Stimulated activated CD8-positive, alpha-beta memory T cell treated with anti-CD3 and anti-CD28 coated beads, Interleukin-12 subunit alpha, Interleukin-12 subunit beta, amount 100 ng/mL, for 1 hour (primary cell): ENCODE measurements at regions not wholly inside any gene's neighbourhood (a gene's known extent, or its start where the extent isn't known, plus 50 kb on each side); places are given as distances from the start of the nearest gene placed in this dataset.

Experiments
- DNase-seq: peaks from one replicate; pipeline ENCODE4 v3.0.0-alpha.2; 2020; ENCODE audit warnings: low read depth

DNA sequence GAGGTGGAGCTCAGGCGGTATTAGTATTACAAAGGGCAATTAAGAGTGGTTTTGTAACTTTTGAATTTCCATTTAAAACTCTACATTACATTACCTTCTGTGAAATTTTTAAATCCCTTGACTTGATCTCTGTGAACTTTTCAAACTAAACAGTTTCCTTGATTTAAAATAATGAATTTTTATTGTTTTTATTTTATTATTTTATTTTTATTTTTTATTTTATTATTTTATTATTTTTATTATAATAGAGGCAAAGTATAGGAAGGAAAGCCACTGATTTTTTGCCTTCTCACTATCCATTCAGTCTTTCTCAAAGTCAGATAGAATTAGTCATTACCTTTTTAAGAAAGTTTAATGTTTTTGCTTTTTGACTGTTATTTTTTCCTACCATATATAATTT lies 1248.1 kb upstream of the SLC10A2 start:
- no peak for DNase-seq

DNA sequence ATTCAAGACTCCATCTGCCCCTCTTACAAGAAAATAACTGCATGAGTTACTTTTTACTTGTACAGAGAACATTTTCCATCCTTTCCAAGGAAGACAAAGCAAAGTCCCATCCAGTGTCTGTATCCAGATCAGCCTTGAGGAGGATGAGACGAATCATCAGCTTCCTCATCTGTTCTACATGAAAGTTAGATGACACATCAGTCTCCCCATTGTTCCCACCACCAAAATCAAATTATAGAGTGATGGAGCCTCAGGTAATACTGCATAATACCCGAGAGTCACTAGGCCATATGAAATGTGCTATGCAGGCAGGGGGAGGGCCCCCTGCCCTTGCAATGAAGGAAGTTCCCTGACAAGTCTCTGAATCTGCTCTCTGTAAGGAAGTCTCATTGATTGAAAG lies 1244.6 kb upstream of the SLC10A2 start:
- DNase-seq = no peak

DNA sequence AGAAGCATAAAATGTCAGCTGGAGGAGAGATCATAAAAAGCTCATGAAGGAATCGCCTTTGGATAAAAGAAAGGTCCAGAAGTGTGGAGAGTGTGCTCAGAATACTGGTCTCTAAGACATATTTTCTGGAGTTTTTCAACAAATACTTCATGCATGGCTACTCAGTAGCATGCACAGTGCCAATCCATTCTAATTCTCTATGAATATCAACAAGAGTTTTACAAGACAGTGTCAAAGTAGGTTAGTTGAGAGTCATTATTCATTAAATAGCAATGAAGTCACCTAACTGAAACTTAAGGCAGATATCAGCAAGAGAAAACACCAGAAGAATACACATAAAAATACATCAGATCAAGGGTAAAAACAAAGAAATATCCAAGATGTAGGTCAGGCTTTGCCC lies 1243.2 kb upstream of the SLC10A2 start:
- DNase-seq = no peak

DNA sequence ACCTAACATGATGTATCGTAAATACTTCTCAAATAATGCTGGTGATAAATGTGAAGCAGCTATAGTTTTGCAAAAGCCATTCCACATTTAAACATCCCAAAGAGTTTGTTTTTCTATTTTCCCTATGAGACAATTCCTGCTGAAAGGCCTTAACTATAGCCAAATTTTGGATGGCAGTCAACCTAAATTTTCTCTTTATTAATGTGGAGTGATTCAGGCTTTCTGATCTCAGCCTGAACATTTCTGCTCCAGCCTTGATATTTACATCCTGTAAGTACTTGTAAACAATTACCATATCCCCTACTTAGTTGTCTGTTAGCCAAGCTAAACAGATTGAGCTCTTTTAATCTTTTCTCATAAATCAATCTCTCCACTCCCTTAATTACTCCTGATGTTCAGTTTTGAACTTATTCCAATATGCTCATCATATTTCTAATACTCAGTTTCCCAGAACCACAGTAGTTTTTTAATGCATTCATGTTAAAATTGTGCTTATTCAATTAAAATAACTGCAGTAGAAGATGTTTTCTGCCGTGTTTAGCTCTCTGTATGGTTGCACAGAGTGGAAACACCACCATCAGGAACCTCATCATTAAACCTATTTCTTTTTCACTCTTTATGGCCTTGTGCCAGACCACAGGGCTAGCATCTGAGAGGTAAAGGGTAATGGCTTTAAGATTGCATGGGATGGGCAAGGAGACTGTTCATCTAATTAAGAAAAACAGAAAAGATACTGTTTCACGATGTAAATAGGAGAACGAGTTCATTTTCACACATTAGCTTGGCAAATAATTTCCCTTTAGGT lies 1235.2 kb upstream of the SLC10A2 start:
- no peak for DNase-seq

DNA sequence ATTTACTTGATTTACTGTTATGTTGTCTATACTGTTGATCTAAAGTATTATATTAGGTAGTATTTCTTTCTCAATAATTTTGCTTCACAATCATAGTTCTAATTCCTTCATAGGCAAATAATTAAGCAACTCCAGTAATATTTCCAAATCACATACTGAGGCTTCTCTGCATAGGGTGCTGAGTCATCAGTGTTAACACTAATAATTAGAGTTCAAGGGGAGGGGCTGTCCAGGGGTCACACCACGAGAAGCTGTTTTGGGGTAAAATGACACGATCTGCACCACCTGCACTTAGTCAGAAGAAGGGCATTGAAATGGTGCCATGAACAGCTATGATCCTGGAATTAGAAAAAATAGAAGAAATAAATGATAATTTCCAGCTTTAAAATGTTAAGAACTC lies 1230.9 kb upstream of the SLC10A2 start:
- DNase-seq = no peak

DNA sequence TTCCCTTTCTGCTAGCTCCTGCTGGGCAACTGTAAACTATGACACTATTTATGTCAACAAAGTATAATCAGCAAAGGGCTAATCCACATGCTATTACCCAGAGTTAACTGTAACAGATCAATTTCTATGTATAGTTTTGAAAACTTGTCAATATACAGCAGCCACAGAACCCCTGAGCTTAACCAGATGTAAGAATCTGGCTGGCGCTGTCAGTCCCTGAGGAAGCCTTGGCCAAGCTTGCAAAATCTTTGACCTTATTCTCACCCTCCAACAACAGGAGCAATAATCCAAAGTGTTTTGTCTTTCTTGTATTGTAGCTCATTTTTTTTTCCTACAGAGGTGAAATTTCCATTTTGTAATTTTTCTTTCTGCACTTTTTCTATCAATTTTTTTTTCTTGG lies 1230.1 kb upstream of the SLC10A2 start:
- no peak for DNase-seq

DNA sequence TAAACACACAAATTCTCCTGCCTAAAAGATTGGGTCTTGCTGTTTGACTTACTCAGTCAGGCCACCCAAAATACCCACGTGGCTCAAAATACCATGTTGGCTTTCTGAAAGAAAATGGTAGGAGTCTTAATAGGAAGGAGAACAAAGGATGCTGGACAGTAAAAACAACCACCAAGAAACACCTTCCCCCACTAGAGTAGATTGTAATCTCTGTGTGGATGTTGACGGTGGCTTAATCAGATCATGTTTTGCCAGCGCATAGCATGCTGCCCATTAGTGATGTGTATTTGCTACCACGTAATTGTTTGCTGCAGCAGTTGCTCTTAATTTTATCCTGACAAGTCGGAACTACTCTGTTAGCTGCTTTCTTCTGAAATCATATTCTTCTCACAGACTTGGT lies 1229.3 kb upstream of the SLC10A2 start:
- DNase-seq = no peak

DNA sequence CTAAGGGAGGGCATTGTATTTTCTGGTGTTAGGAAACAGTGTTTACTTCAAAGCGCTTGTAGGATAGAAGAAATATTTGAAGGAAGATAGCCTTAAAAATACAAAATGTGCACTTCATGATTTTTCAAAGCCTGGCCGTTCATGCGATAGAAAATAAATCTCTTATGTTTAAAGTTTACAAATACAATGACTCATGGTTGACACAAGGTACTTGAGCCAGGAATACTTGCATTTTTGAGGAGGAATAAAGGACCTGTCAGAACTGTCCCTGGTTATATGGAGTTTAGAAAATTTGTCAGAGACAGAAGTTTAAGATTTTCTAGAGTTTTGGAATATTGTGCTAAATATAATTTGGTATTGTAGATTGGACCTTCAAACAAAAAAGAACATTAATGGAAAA lies 1223.2 kb upstream of the SLC10A2 start:
- no peak for DNase-seq

DNA sequence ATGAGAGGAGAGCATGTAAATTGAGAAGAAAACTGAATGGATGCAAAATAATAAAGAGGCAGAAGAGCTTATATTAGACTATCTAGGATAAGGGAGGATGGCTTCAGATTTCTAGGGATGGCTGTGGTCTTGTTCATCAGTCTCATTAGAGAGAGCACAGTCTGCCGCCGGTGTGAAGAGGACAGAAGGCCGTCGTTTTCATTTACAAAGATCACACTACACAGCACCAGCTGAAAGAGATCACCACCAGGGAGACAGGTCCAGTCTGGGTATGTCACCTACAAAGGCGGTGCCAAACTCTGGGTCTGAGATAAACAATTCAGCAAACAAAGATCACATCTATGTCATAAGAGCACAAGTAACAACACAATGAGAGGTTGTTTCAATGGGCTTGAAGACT lies 1222.3 kb upstream of the SLC10A2 start:
- no peak for DNase-seq

DNA sequence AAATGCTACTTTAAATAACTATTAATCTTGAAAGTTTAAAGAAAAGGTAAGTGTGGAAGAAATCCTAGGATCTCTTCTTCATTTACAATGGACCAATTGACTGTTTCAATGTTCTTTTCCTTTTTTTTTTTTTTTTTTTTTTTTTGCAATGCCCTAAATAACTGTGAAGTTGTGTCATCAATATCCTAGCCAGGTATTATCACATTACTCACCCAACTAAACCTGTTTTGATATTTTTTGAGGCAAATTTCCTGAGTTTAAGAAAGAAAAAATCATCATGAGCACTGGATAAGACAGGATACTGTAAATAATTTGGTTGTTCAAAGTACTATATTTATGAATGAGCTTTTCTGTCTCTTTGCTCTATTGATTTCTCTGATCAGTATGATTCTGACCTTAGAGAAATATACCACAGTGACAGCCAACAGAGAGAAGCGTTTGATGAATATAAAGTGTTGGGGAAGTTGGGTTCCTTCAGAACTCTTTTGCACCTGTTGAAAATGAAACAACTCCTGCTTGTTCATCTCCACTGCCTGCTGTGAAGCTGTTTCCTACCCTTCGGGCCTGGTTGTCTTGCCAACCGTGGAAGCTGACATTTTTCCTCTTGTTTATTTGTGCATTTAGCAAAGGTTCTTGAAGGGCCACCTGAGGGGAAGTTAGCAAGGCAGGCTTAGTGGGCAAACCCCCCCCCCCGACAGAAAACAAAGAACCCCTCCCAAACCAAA lies 1220.5 kb upstream of the SLC10A2 start:
- no peak for DNase-seq

DNA sequence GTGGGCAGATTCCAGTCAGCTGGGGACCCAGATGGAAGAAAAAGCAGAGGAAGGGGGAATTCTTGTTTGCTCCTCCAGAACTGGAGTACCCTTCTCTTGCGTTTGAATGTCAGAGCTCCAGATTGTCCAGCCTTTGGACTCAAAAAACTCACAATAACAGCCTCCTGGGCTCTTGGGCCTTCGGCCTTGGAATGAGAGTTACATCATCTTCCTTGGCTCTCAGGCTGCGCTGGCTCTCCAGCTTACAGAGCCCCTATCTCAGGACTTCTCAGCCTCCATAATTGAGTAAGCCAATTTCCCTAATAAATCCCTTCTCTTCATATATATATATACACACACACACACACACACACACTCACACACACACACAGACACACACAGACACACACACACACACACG lies 1215.7 kb upstream of the SLC10A2 start:
- no peak for DNase-seq

DNA sequence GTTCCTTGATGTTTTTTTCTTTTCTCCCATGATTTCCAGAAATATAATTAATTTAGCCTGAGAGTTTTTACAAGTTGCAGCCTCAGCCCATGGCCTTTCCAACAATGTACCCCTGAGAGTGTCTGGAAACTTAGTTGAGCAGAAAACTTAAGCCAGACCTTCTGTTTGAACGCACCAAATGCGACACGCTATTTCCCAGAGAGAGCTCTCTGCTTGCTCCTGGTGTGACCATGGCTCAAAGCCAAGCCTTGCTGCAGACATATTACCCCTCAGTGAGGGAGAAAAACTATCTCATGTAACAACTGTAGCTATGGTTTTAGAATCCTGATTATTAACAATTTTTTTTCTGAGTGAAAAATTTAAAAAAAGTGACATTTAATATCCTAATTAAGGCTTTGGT lies 1204.5 kb upstream of the SLC10A2 start:
- DNase-seq = no peak

DNA sequence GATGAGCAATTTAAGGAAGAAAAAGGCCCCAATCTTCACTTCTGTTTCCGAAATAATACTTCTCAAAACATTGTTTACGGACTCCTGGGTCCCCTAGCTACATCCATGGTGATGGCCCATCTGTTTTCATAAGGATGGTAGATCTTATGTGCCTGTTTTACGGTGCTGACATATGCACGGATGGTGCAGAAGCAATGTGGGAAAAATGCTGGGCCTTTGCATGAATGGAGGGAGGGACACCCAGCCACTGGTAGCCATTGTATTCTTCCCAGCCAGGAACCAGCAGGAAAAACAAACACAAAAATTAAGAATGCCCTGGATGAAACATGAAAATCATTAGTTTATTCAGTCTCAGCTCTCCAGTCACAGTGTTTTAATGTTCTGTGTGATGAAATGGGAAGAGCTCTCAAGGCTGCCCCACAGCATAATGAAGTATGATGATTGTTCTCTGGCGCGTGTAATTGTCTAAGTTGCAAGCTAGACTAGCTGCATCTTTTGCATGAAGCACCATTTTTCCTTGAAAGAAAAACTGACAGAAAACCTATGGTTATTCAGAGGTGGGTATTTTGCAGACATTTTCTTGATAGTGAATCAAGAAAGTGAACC lies 1201.1 kb upstream of the SLC10A2 start:
- no peak for DNase-seq

DNA sequence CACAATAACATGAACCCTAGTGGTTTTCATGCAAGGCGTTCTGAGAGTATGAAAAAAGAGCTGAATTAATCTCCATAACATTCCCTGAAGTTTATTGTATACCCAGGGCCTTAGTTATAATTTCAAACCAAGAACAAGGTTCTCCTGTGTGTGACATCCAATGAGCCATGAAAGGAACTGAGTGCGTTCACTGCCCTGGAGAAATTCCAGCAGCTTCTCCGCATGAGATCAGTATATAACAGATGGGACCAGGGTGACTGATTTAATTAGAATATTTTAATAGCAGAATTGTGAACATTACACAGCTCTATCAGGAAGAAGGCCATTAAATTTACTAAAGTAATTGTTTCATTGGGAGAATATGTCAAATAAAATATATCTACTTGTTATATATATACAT lies 1190.5 kb upstream of the SLC10A2 start:
- DNase-seq = no peak

DNA sequence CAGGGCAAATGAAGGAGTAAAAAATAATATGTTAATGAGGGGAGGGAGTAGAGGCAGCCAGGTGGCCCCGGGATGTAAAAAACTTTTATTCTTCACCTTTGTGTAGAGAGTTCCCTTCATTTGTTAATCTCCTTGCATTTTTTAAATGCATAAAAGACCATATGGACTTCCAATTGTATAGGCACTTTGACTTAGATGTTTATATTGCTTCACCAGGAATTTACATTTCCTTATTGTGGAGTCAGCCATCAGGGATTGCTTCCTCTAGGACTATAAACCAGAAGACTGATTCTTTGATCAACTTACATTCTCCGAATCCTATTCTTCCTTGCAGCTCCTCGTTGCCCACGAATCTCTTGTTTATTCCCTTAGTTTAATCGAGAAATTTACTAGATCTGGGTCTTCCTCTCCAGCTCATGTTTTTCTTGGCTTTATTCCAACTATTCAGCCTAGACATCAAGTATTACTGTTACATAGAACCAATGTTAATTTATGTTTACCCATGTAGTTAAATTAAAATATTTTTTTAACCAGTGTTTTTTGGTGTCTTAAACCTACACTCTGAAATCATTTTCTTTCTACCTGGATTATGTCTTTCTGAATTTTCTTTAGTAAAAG lies 1187.0 kb upstream of the SLC10A2 start:
- DNase-seq = no peak

DNA sequence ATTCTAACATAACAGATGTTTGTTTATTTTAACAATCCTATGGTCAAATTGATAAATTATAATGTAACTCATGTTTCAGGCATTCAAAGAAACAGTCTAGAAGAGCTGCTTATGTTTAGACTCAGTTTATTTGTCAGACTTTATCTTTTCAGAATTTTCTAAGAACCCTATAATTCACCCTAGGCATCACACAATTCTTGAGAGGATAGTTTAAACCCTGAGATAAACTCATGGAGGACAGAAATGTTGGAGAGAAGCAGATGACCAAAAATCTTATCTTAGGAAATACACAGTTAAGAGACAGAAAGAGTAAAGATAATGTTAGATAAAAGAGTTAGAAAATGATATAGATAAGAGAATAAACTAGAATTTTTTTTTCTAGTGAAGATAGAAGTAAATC lies 1185.7 kb upstream of the SLC10A2 start:
- no peak for DNase-seq

DNA sequence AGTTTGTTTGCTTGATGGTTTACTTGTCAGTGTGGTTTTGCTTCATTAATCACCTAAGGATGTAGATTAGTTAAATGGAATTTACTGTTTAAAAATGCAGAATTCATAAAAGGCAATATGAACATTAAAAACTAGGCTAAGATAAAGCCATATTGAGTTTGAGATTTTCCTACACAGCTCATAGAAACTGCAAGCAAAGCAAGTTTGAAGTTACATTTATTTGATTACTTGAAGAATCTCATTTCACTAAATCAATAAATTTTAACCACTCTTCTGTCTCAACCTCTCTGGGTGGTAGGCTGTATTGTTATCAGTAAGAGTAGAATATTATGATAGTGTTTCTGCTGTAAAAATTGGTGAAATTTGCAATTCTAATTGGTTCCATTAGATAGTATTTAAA lies 1180.7 kb upstream of the SLC10A2 start:
- DNase-seq = no peak

DNA sequence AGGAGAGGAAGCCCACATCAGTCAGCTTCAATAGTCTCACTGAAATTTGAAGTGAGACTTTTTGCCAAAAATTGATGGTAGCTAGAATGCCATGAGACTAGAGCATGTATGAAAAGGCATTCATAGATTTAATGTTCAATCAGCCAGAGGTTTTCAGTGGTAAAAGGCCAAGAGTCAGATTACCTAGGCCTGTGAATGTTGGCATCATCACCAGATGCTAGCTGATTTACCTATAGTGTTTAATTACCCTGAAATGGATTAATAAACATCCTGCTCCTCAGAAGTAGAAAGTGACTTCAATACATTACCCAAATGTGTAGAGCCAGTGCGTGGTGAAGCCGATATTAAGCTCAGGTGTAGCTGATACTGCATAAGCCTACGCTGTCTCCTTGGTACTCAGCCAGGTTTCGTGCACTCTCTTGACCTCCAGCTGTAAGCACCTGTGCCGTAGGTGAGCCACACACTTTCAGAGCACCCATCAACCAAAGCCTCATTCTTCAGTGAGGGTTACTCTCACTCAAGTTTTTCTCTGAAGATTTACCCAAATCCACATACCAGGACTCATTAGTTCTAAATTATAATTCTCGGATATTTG lies 1140.3 kb upstream of the SLC10A2 start:
- no peak for DNase-seq

DNA sequence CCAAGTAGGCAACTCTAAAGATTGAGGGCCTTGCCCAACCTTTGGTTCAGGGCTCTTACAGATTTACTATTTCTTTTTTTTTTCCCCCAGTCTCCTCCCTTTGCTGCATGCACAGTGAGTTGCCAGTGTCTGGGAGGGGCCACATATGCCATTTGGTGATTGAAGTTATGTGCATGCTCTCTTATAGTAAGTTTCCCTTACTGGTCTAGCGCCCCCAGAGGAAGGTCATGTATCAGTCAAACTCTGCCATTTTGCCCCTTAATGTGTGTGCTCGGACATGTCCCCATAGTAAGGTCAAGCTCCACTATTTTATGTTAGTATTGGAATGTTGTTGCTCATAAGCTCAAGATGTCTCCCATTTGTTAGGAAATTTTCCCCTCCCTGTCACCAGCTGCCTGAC lies 1138.0 kb upstream of the SLC10A2 start:
- DNase-seq = no peak

DNA sequence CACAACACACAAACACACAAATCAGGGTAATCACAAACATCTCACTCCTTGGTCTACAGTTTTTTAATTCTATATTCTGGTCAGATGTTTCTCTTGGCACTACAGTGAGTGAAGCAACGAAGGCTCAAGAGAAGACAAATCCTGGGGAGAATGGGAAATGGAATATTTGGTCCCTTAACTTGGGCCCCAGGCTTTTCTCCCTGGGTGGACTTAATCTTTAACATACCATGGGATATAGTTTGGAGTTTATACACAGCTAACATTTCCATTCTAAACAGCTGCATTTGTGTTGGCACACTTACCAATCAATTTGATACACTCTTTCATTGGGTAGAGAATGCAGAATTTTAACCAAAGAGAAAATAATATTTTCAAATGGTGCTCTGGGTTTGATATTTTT lies 1132.6 kb upstream of the SLC10A2 start:
- DNase-seq = no peak

DNA sequence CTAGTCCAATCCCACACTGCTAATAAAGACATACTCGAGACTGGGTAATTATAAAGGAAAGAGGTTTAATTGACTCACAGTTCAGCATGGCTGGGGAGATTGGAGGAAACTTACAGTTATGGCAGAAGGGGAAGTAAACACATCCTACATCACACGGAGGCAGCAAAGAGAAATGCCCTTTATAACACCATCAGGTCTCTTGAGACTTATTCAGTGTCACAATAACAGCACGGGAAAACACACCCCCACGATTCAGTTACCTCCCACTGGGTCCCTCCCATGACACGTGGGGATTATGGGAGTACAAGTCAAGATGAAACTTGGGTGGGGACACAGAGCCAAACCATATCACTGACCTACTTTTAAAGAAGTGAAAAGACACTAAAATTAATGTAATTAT lies 1130.4 kb upstream of the SLC10A2 start:
- DNase-seq = no peak

DNA sequence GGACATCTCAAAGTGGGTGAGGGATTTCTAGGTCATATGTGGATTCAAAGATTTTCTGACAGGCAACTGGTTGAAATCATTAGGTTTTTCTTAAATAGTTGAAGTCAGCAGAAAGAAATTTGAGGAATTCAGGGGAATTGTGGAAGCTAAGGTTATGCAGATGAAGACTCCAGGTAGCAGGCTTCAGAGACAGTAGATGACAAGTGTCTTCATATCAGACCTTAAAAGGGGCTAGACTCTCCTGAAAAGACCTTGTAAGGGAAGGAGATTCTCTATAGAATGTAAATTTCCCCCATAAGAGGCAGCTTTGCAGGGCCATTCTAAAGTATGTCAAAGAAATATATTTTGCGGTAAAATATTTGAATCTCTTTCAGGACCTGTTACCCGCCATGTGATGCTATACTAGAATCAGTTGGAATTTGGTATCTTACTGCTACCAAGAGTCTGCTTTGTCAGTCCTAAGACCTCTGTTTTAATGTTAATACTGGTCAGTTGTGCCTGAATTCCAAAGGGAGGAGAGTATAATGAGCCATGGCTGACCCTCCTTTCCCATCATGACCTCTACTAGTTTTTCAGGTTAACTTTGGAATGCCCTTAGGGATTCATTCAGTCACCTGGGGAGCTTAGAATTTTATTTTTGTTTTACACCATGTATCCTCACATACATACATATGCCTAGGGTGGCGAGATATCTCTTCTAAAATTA lies 1115.5 kb upstream of the SLC10A2 start:
- DNase-seq = no peak
